Activated naive CD8-positive, alpha-beta T cell treated with anti-CD3 and anti-CD28 coated beads, Interleukin-2, amount 10 ng/mL, durations not matched to agents 7 days and 5 days (primary cell): ENCODE measurements at regions not wholly inside any gene's neighbourhood (a gene's known extent, or its start where the extent isn't known, plus 50 kb on each side); places are given as distances from the start of the nearest gene placed in this dataset.

ENCODE experiments used
- ATAC-seq: fragments of 150-1000 bp; cut with Tn5 transposase; one replicate; pipeline ENCODE4 v1.10.0; 2021; ENCODE audit warnings: low read depth, moderate library complexity
- POLR2A ChIA-PET: fragments of 350-600 bp; sonication (Branson Sonifier 250); formaldehyde crosslinking; loops from one replicate; lab custom pipeline; 2021; ENCODE audit warnings: antibody characterized with exemption; lab: Charles Lee
- DNase-seq: peaks from one replicate; pipeline ENCODE4 v3.0.0; 2021
- H3K27ac Mint-ChIP-seq: one replicate; pipeline ENCODE4 v1.8.0; 2022; ENCODE audit warnings: mild to moderate bottlenecking, mixed read lengths
- H3K27me3 Mint-ChIP-seq: one replicate; pipeline ENCODE4 v1.8.0; 2022; ENCODE audit warnings: mild to moderate bottlenecking, moderate library complexity, mixed read lengths
- H3K36me3 Mint-ChIP-seq: one replicate; pipeline ENCODE4 v1.8.0; 2021; ENCODE audit warnings: mild to moderate bottlenecking, mixed read lengths
- H3K4me1 Mint-ChIP-seq: one replicate; pipeline ENCODE4 v1.8.0; 2021; ENCODE audit warnings: mixed read lengths
- H3K4me3 Mint-ChIP-seq: one replicate; pipeline ENCODE4 v1.8.0; 2022; ENCODE audit warnings: mild to moderate bottlenecking, moderate library complexity, mixed read lengths
- H3K9me3 Mint-ChIP-seq: one replicate; pipeline ENCODE4 v1.8.0; 2021; ENCODE audit warnings: mixed read lengths

DNA sequence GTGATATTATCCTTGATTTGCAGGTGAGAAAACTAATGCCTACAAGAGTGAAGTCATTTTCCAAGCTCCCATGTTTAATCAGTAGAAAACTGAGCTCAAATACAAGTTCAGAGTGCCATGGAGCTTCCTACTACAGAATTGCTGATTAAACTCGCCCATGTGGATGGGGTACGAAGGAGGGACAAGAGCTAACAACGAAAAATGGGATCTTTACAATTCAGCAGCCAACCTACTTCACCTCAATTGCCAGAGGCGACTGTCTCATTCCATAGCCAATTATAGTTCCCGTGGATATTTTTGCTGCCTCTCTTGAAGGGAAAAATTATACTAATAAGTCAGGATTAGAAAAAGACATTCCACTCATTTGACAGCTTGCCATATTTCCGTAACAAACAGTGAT is 1155.1 kb downstream of the OLFM4 start:
- Mint-ChIP-seq H3K27ac (no peak overlapping the region), H3K4me1 (no peaks in the 10 kb centered on the region), H3K9me3 (no peaks in the 10 kb centered on the region), H3K27me3 (no peaks in the 10 kb centered on the region), H3K4me3 (no peak overlapping the region), H3K36me3 (no peaks in the 10 kb centered on the region)
- ATAC-seq, result no peak
- no peak for DNase-seq
- POLR2A ChIA-PET, result no interaction called here

DNA sequence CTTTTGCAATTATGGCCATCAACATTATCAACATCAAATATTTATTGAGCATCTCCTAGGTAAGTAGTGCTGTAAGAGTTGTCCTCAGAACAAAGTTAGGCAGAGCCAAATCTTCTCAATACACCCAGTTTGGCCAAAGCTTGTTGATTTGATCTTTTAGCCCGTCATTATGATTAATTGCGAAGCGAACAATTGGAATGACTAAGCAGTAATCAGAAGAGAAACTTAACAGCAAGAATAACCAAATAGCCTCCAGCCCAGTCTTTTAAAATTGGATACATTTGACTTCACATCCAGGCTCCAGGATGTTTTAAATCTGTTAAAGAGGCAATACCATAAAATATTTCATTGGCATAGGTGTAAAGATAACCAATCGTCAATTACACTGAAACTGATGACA is 1156.0 kb downstream of the OLFM4 start:
- Mint-ChIP-seq H3K27me3 (no peaks in the 10 kb centered on the region), H3K4me1 (no peaks in the 10 kb centered on the region), H3K9me3 (peaks cover 4% of the 10 kb centered on the region), H3K4me3 (no peak overlapping the region), H3K36me3 (no peaks in the 10 kb centered on the region), H3K27ac (no peak overlapping the region)
- ATAC-seq (no peak), DNase-seq (no peak)
- POLR2A ChIA-PET, result no interaction called here

DNA sequence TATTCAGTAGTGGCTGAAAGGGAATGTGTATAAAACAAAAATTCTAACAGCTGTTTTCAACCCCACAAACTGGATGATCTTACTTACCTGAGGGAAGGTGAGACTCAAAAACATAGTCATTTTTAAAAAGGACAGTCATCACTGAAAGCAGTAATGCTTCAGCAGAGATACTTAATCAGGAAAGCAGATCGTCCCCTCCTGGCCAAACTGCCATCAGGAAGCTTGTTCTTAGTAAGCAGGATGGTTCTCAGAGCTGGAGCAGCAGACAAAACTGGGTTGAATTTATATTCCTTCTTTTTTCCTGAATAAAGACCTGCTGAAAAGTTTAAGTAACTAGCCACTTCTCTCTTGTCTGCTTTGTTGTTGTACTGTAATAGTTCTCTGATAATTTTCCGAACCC is 1156.5 kb downstream of the OLFM4 start:
- no peaks in the 10 kb centered on the region for H3K36me3 Mint-ChIP-seq
- no peak overlapping the region for H3K27ac Mint-ChIP-seq
- H3K4me3 Mint-ChIP-seq, result no peak overlapping the region
- H3K9me3 Mint-ChIP-seq, result peaks cover 5% of the 10 kb centered on the region
- POLR2A ChIA-PET, result no interaction called here
- H3K27me3 Mint-ChIP-seq, result no peaks in the 10 kb centered on the region
- no peaks in the 10 kb centered on the region for H3K4me1 Mint-ChIP-seq
- ATAC-seq, result no peak
- DNase-seq, result no peak

DNA sequence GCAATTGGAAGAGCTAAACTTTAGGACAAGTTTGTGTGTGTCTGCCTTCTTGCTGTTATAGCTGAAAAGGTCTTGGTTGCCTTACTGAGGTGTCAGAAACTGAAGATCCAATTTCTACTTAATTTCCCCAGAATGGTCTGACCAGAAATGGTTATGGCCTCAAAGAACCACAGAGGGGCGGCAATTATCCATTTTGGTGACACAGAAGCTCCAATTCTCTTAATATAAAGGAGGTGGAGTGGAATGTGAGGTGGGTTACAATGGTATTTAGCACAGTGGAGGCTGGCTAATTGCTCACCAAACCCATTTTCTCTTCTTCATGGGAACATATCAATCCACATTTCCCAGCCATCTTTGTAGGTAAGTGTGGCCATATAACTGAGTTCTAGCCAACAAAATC is 1157.2 kb downstream of the OLFM4 start:
- POLR2A ChIA-PET, result no interaction called here
- Mint-ChIP-seq H3K4me3 (no peak overlapping the region), H3K36me3 (no peaks in the 10 kb centered on the region), H3K27me3 (no peaks in the 10 kb centered on the region), H3K27ac (no peak overlapping the region), H3K9me3 (peaks cover 6% of the 10 kb centered on the region), H3K4me1 (no peaks in the 10 kb centered on the region)
- ATAC-seq (no peak), DNase-seq (no peak)

DNA sequence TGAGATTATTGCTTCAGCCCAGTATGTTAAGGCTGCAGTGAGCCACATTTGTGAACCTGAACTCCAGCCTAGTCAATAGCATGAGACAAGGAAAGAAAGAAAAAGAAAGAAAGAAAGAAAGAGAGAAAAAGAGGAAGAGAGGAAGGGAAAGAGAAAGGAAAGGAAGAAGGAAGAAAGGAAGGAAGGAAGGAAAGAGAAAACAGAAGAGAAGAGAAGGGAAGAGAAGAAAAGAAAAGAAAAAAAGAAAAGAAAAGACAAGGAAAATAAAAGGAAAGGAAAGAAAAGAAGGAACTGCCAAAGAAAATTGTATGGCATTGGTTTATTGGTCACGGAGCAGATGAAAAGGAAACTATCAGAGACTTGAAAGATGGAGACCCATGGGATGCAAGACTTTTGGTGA is 1158.8 kb downstream of the OLFM4 start:
- POLR2A ChIA-PET, result no interaction called here
- no peaks in the 10 kb centered on the region for H3K4me1 Mint-ChIP-seq

DNA sequence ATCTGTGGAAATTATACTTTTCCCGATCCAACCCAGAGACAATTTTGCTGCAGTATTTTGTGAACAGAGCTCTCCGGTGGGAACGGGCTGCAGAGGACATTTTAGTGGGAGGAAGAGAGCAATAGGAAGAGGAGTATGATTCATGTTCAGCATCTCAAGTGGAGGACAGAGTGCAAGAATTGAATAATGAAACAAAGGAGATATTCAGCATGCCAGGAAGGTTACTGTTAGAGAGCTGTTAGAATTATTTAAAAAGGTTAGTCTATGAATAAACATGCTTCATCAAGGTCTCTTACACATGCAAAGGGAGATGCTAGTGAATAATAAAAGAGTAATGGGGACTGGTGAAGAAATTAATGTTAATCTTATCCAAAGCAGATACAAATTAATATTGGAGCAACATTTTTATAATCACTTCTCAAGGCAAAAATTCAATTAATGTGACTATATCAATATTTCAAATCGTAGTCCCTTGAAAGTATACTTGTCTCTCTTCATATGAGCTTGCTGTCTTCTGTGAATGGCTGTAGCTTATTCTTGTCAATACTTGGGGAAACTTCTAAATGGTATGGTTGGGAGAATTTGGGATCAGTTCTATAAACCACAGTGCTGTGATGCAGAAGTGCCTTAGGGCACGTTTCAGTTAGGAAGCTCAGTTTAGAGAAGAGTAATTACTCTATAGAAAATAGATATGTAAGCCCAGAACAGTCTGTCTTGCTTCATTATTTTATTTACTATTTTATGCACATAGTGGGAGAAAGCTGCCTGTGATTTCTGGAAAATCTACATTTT is 1165.8 kb downstream of the OLFM4 start:
- Mint-ChIP-seq H3K27me3 (no peaks in the 10 kb centered on the region), H3K36me3 (no peaks in the 10 kb centered on the region), H3K4me1 (no peaks in the 10 kb centered on the region), H3K27ac (no peak overlapping the region), H3K4me3 (no peak overlapping the region), H3K9me3 (peaks cover 10% of the 10 kb centered on the region)
- ATAC-seq (no peak), DNase-seq (no peak)
- POLR2A ChIA-PET, result no interaction called here

More for the DNA sequence above, 1158.8 kb downstream of the OLFM4 start:
- ATAC-seq (no peak), DNase-seq (no peak)
- no peaks in the 10 kb centered on the region for H3K27me3 Mint-ChIP-seq
- no peaks in the 10 kb centered on the region for H3K36me3 Mint-ChIP-seq
- H3K4me3 Mint-ChIP-seq, result no peak overlapping the region
- H3K27ac Mint-ChIP-seq, result no peak overlapping the region
- H3K9me3 Mint-ChIP-seq, result peaks cover 9% of the 10 kb centered on the region

DNA sequence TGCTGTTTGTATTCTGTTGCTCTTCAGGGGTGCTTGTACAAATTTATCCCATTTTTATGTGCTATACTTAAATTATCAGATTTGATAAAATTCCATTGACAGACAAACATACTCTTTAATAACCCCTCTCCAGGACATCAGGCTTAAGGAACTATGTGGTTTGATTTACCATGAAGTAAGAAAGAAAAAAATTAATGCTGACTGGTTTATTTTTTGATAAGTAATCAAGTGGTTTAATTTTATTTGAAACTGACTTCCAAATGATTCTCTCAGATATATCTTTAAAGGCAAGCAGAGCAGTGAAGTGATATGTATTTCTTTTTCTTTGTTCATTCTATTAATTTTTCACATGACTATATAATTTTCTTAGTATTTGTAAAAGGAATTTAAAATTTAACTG is 1168.1 kb downstream of the OLFM4 start:
- no peak overlapping the region for H3K4me3 Mint-ChIP-seq
- no peak overlapping the region for H3K27ac Mint-ChIP-seq
- ATAC-seq, result no peak
- H3K9me3 Mint-ChIP-seq, result peaks cover 9% of the 10 kb centered on the region
- POLR2A ChIA-PET, result no interaction called here
- no peaks in the 10 kb centered on the region for H3K4me1 Mint-ChIP-seq
- no peaks in the 10 kb centered on the region for H3K36me3 Mint-ChIP-seq
- DNase-seq, result no peak
- H3K27me3 Mint-ChIP-seq, result no peaks in the 10 kb centered on the region

DNA sequence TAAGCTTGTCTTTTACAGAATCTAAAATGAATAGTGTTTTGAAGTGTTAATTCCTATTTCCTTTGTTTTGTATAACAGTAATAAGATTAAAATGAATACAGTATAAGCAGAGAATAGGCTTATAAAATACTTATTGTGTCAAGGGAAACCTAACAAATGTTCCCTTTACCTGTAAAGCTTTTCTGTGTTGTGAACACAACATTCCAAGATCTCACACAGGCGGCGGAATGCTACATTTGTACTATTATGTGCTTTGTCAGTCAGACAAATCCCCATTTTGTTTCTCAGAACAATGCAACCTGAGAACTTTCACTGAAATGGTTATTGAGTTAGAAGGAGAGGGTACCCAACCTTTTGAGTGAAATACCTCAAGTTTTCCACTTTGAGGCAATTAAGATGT is 1170.3 kb downstream of the OLFM4 start:
- Mint-ChIP-seq H3K36me3 (no peaks in the 10 kb centered on the region), H3K4me3 (no peak overlapping the region), H3K4me1 (no peaks in the 10 kb centered on the region), H3K9me3 (peaks cover 10% of the 10 kb centered on the region), H3K27me3 (no peaks in the 10 kb centered on the region), H3K27ac (no peak overlapping the region)
- POLR2A ChIA-PET, result no interaction called here
- no peak for DNase-seq
- ATAC-seq, result no peak

DNA sequence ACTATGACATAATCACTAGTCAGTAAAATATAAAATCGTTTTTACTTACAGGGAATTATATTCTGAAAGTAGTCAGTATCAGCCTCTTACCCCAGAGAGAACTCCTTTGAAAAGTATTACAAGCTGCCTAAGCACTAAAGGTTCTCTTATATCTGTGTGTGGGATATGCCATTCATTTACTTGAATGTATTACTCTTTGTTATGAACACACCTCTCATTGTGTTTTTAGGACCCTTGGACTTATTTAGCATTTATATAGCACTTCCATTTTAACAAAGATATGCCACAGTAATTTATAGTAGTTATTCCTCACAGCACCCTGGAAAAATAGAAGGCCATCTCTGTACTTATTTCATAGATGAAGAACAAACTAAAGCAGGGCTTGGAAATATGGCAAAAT is 1178.0 kb downstream of the OLFM4 start:
- H3K4me3 Mint-ChIP-seq, result no peak overlapping the region
- POLR2A ChIA-PET, result no interaction called here
- no peak for ATAC-seq
- no peaks in the 10 kb centered on the region for H3K27me3 Mint-ChIP-seq
- H3K9me3 Mint-ChIP-seq, result peaks cover 7% of the 10 kb centered on the region
- H3K36me3 Mint-ChIP-seq, result no peaks in the 10 kb centered on the region
- H3K27ac Mint-ChIP-seq, result no peak overlapping the region
- no peak for DNase-seq
- no peaks in the 10 kb centered on the region for H3K4me1 Mint-ChIP-seq

DNA sequence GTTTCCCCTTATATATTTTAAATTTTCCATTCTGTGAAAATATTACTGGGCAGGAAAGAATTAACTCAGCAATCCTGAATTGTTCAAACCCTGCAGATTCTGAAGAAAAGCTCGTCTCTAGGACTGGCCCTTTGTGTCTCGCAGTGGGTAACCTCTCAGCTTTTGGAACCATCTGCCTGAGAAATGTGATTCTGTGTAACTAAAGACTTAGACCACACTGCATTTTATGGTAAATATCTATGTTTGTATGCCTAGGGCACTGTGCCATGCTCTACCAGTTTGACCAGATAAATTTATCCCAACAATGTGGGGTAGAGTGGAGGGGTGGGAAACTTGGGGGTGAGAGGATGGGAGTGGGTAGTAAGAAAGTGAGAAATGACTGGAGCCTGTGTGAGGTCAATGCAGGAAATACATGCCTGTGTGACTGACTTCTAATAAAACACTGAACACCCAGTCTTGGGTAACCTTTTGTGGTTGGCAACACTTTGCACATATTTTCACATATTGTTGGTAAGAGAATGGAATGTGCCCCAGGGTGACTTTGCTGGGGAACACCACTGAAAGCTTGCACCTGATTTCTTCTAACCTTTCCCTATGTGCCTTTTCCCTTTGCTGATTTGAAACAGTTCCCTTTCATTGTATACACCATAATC is 1181.9 kb downstream of the OLFM4 start:
- H3K4me1 Mint-ChIP-seq, result no peaks in the 10 kb centered on the region
- POLR2A ChIA-PET, result no interaction called here
- H3K36me3 Mint-ChIP-seq, result no peaks in the 10 kb centered on the region
- peaks cover 7% of the 10 kb centered on the region for H3K9me3 Mint-ChIP-seq
- ATAC-seq (no peak), DNase-seq (no peak)
- no peaks in the 10 kb centered on the region for H3K27me3 Mint-ChIP-seq
- H3K4me3 Mint-ChIP-seq, result no peak overlapping the region
- H3K27ac Mint-ChIP-seq, result no peak overlapping the region

DNA sequence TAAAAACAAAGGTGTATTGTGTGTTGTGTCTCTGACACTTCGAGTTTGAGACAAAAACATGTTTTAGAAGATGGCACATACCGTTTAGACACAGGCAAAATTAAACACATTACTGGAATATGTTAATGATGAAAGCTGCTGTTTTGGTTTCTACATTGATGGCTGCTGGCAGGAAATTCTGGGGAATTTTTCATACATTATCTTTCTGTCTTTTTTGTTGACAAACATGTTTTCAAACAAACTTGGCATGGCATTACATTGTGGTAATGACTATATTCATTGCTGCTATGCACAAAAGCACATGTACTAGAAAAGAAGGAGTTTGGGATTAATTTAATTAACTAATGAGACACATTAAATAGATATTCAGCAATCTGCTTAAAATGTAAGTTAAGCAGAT is 1187.6 kb downstream of the OLFM4 start:
- Mint-ChIP-seq H3K9me3 (peaks cover 15% of the 10 kb centered on the region), H3K4me3 (no peak overlapping the region), H3K4me1 (no peaks in the 10 kb centered on the region), H3K27me3 (no peaks in the 10 kb centered on the region), H3K36me3 (no peaks in the 10 kb centered on the region), H3K27ac (no peak overlapping the region)
- POLR2A ChIA-PET, result no interaction called here
- ATAC-seq, result no peak
- no peak for DNase-seq

DNA sequence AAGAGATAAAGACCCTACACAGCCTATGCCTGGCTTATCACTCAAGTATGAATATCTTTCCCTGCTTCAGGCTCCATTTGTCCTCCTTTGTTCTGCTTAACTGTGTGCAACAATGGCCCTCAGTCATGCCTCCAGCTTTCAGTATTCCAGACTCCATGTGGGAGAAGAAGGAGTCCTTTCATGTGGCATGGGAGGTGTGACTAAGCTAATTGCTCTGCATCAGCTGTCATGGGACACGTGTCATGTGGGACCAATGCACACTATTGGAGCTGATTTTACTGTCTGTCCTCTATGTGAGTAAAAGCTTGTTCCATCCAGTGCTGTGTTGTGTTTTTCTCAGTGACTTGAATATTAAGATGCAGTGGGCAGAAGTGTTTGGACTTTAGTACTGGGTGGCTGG is 1198.3 kb downstream of the OLFM4 start:
- Mint-ChIP-seq H3K27ac (no peak overlapping the region), H3K4me1 (no peaks in the 10 kb centered on the region), H3K27me3 (no peaks in the 10 kb centered on the region), H3K36me3 (no peaks in the 10 kb centered on the region), H3K9me3 (peaks cover 7% of the 10 kb centered on the region), H3K4me3 (no peak overlapping the region)
- DNase-seq, result no peak
- POLR2A ChIA-PET, result no interaction called here
- ATAC-seq, result no peak

DNA sequence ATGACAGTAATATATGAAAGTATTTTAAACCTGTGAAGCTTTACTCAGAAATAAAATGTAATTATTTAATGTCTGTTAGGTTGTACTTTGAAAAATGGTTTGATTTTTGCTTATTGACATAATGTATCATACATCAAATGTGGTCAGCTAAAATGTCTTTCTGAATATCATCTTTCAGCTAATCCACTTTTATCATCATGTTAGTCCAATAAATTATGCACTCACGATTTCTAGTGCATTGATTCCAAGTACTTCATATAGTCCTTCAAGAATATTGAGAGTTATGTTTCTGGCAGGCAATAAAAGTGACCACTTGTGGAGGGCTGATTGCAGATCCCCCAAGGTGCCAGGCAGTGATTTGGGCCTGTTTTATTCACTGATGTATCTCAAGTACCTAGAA is 1204.1 kb downstream of the OLFM4 start:
- DNase-seq, result no peak
- no peak for ATAC-seq
- peaks cover 5% of the 10 kb centered on the region for H3K9me3 Mint-ChIP-seq
- H3K27ac Mint-ChIP-seq, result no peak overlapping the region
- POLR2A ChIA-PET, result no interaction called here
- no peaks in the 10 kb centered on the region for H3K36me3 Mint-ChIP-seq
- no peaks in the 10 kb centered on the region for H3K27me3 Mint-ChIP-seq
- no peak overlapping the region for H3K4me3 Mint-ChIP-seq
- H3K4me1 Mint-ChIP-seq, result no peaks in the 10 kb centered on the region

DNA sequence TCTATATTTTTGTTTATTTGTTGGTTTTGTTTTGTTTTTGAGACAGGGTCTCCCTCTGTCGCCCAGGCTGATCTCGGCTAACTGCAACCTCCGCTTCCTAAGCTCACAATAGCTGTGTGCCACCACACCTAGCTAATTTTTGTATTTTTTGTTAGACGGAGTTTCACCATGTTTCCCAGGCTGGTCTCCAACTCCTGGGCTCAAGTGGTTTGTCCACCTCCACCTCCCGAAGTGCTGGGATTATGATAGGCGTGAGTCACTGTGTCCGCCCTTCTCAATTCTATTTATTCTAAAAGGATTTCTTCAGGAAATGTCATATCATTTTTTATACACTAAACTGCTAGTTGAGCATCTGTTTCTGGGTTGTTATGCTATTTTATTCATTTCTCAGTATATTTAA is 1206.0 kb downstream of the OLFM4 start:
- Mint-ChIP-seq H3K9me3 (peaks cover 3% of the 10 kb centered on the region), H3K27ac (no peak overlapping the region), H3K36me3 (no peaks in the 10 kb centered on the region), H3K4me3 (no peak overlapping the region), H3K27me3 (no peaks in the 10 kb centered on the region), H3K4me1 (no peaks in the 10 kb centered on the region)
- POLR2A ChIA-PET, result no interaction called here
- no peak for ATAC-seq
- DNase-seq, result no peak
